ENCODE measurements at regions not wholly inside any gene's neighbourhood (a gene's known extent, or its start where the extent isn't known, plus 50 kb on each side); places are given as distances from the start of the nearest gene placed in this dataset.
"Not testable (repeated sequence)": the region's sequence is repeated elsewhere in the genome, so short reads cannot be mapped to it uniquely, and the experiment has no call there.

GRCh38 chr18:8933714-8934284 is 168.7 kb upstream of the NDUFV2 start (continued):
- 0 out of 2 replicates have a peak, but pooled peaks have one; percentile 16 for TF ChIP-seq PRDM10 (tag by site-specific recombination; IDR thresholded peaks at IDR 0.05)
- no peak for TF ChIP-seq ZNF624 (tag by site-specific recombination; IDR thresholded peaks at IDR 0.05)

- H3K4me3 ChIP-seq (ENCODE audit: low read depth, low read length); CTCF ChIA-PET; POLR2A ChIA-PET; H3K9me3 ChIP-seq (ENCODE audit: control insufficient read depth, insufficient read depth, low read depth, low read length); H3K4me1 ChIP-seq (ENCODE audit: control insufficient read depth, insufficient read depth, low read length); H3K36me3 ChIP-seq (ENCODE audit: control insufficient read depth in 2 of 2, insufficient read depth in 1 of 2, low read length in 2 of 2); H3K27ac ChIP-seq (ENCODE audit: extremely low read depth, low read depth, low read length): not testable (repeated sequence)
Measured at GRCh38 chr18:8935346-8935745, 167.2 kb upstream of the NDUFV2 start.

GRCh38 chr18:8936619-8937018 is 165.9 kb upstream of the NDUFV2 start:
- TF ChIP-seq ZNF558 (tag by site-specific recombination; IDR thresholded peaks at IDR 0.05) (no peak), ZNF670 (tag by site-specific recombination; IDR thresholded peaks at IDR 0.05; ENCODE audit: low read depth) (no peak), ZNF514 (tag by site-specific recombination; IDR thresholded peaks at IDR 0.05) (no peak), TCF7L2 (IDR thresholded peaks at IDR 0.05; ENCODE audit: borderline replicate concordance, low read depth, low read length) (no peak), ZNF626 (tag by site-specific recombination; IDR thresholded peaks at IDR 0.05) (no peak), ZFP3 (tag by site-specific recombination; IDR thresholded peaks at IDR 0.05; ENCODE audit: low read depth) (no peak), ZNF114 (tag by site-specific recombination; IDR thresholded peaks at IDR 0.05) (no peak), ZNF398 (tag by site-specific recombination; IDR thresholded peaks at IDR 0.05) (no peak), ZNF140 (tag by site-specific recombination; IDR thresholded peaks at IDR 0.05) (no peak), ZNF645 (tag by site-specific recombination; IDR thresholded peaks at IDR 0.05) (no peak), ZNF610 (tag by site-specific recombination; IDR thresholded peaks at IDR 0.05; ENCODE audit: borderline replicate concordance) (no peak), ZNF16 (tag by site-specific recombination; IDR thresholded peaks at IDR 0.05; ENCODE audit: low read depth) (no peak), ZSCAN23 (tag by site-specific recombination; IDR thresholded peaks at IDR 0.05) (no peak), KLF9 (tag by site-specific recombination; IDR thresholded peaks at IDR 0.05; ENCODE audit: low read depth) (no peak), RBAK (tag by site-specific recombination; IDR thresholded peaks at IDR 0.05) (no peak), ZBTB7A (tag by site-specific recombination; IDR thresholded peaks at IDR 0.05; ENCODE audit: low read depth) (no peak), ELK4 (IDR thresholded peaks at IDR 0.05; ENCODE audit: borderline replicate concordance, low read depth, low read length) (no peak), YY1 (tag by site-specific recombination; IDR thresholded peaks at IDR 0.05) (no peak)
- POLR2A ChIA-PET, result no interaction called here
- Histone ChIP-seq H3K36me3 (ENCODE audit: control insufficient read depth in 2 of 2, insufficient read depth in 1 of 2, low read length in 2 of 2) (no peaks in the 10 kb centered on the region), H3K4me3 (ENCODE audit: low read depth, low read length) (no peak overlapping the region), H3K27ac (ENCODE audit: extremely low read depth, low read depth, low read length) (no peak overlapping the region), H3K4me1 (ENCODE audit: control insufficient read depth, insufficient read depth, low read length) (peaks cover 5% of the 10 kb centered on the region), H3K9me3 (ENCODE audit: control insufficient read depth, insufficient read depth, low read depth, low read length) (no peaks in the 10 kb centered on the region)
- CTCF ChIA-PET, result no interaction called here
